ENCODE measurements at regions not wholly inside any gene's neighbourhood (a gene's known extent, or its start where the extent isn't known, plus 50 kb on each side); places are given as distances from the start of the nearest gene placed in this dataset.
"Not testable (repeated sequence)": the region's sequence is repeated elsewhere in the genome, so short reads cannot be mapped to it uniquely, and the experiment has no call there.

- 59 to 63% methylated on average over 2 of the region's 2 CpGs for WGBS, 2 donors
- H3K4me3 ChIP-seq (ENCODE audit: low read depth in 1 of 2, low read length in 2 of 2) = no peak overlapping the region
- H3K9me3 ChIP-seq (ENCODE audit: control insufficient read depth in 2 of 2, insufficient read depth in 1 of 2, low read depth in 1 of 2, low read length in 1 of 2) = no peaks in the 10 kb centered on the region
- peaks cover 0 to 2% of the 10 kb centered on the region in 2 donors for H3K4me1 ChIP-seq (ENCODE audit: control insufficient read depth in 2 of 2, insufficient read depth in 2 of 2, low read length in 1 of 2)
- H3K36me3 ChIP-seq (ENCODE audit: control insufficient read depth in 2 of 2, insufficient read depth in 2 of 2, low read length in 1 of 2) = no peaks in the 10 kb centered on the region
- no peaks in the 10 kb centered on the region for H3K27me3 ChIP-seq (ENCODE audit: control insufficient read depth in 1 of 2, insufficient read depth in 2 of 2, low read length in 2 of 2)
- H3K27ac ChIP-seq (ENCODE audit: low read depth in 2 of 2, low read length in 1 of 2) = no peak overlapping the region
Observed at GRCh38 chr6:168804331-168804730, 363.3 kb downstream of the SMOC2 start.

- Histone ChIP-seq H3K4me3 (ENCODE audit: low read depth in 1 of 2, low read length in 2 of 2) (no peak overlapping the region), H3K36me3 (ENCODE audit: control insufficient read depth in 2 of 2, insufficient read depth in 2 of 2, low read length in 1 of 2) (no peaks in the 10 kb centered on the region), H3K27me3 (ENCODE audit: control insufficient read depth in 1 of 2, insufficient read depth in 2 of 2, low read length in 2 of 2) (no peaks in the 10 kb centered on the region), H3K27ac (ENCODE audit: low read depth in 2 of 2, low read length in 1 of 2) (no peak overlapping the region), H3K9me3 (ENCODE audit: control insufficient read depth in 2 of 2, insufficient read depth in 1 of 2, low read depth in 1 of 2, low read length in 1 of 2) (no peaks in the 10 kb centered on the region), H3K4me1 (ENCODE audit: control insufficient read depth in 2 of 2, insufficient read depth in 2 of 2, low read length in 1 of 2) (peaks cover 0 to 2% of the 10 kb centered on the region in 2 donors)
- 70 to 75% methylated on average over 2 of the region's 2 CpGs for WGBS, 2 donors
Observed at GRCh38 chr6:168803874-168804273, 362.9 kb downstream of the SMOC2 start.

- no peak overlapping the region for H3K4me3 ChIP-seq (ENCODE audit: low read depth in 1 of 2, low read length in 2 of 2)
- WGBS, 2 donors = 46 to 61% methylated on average over 5 of the region's 5 CpGs
- no peaks in the 10 kb centered on the region for H3K9me3 ChIP-seq (ENCODE audit: control insufficient read depth in 2 of 2, insufficient read depth in 1 of 2, low read depth in 1 of 2, low read length in 1 of 2)
- no peaks in the 10 kb centered on the region for H3K4me1 ChIP-seq (ENCODE audit: control insufficient read depth in 2 of 2, insufficient read depth in 2 of 2, low read length in 1 of 2)
- no peaks in the 10 kb centered on the region for H3K36me3 ChIP-seq (ENCODE audit: control insufficient read depth in 2 of 2, insufficient read depth in 2 of 2, low read length in 1 of 2)
- H3K27me3 ChIP-seq (ENCODE audit: control insufficient read depth in 1 of 2, insufficient read depth in 2 of 2, low read length in 2 of 2) = no peaks in the 10 kb centered on the region
- no peak overlapping the region for H3K27ac ChIP-seq (ENCODE audit: low read depth in 2 of 2, low read length in 1 of 2)
Observed at GRCh38 chr6:168799067-168799466, 358.1 kb downstream of the SMOC2 start.

- 81 to 85% methylated on average over 8 of the region's 8 CpGs for WGBS, 2 donors
- H3K4me3 ChIP-seq (ENCODE audit: low read depth in 1 of 2, low read length in 2 of 2) = no peak overlapping the region
- no peaks in the 10 kb centered on the region for H3K36me3 ChIP-seq (ENCODE audit: control insufficient read depth in 2 of 2, insufficient read depth in 2 of 2, low read length in 1 of 2)
- no peak overlapping the region for H3K27ac ChIP-seq (ENCODE audit: low read depth in 2 of 2, low read length in 1 of 2)
- H3K27me3 ChIP-seq (ENCODE audit: control insufficient read depth in 1 of 2, insufficient read depth in 2 of 2, low read length in 2 of 2) = no peaks in the 10 kb centered on the region
- H3K4me1 ChIP-seq (ENCODE audit: control insufficient read depth in 2 of 2, insufficient read depth in 2 of 2, low read length in 1 of 2) = no peaks in the 10 kb centered on the region
- no peaks in the 10 kb centered on the region for H3K9me3 ChIP-seq (ENCODE audit: control insufficient read depth in 2 of 2, insufficient read depth in 1 of 2, low read depth in 1 of 2, low read length in 1 of 2)
Observed at GRCh38 chr6:168796106-168796505, 355.1 kb downstream of the SMOC2 start.

GRCh38 chr6:168795611-168796010, 354.6 kb downstream of the SMOC2 start:
- not testable (repeated sequence) for H3K9me3 ChIP-seq (ENCODE audit: control insufficient read depth in 2 of 2, insufficient read depth in 1 of 2, low read depth in 1 of 2, low read length in 1 of 2); H3K27ac ChIP-seq (ENCODE audit: low read depth in 2 of 2, low read length in 1 of 2); H3K27me3 ChIP-seq (ENCODE audit: control insufficient read depth in 1 of 2, insufficient read depth in 2 of 2, low read length in 2 of 2); H3K36me3 ChIP-seq (ENCODE audit: control insufficient read depth in 2 of 2, insufficient read depth in 2 of 2, low read length in 1 of 2); H3K4me3 ChIP-seq (ENCODE audit: low read depth in 1 of 2, low read length in 2 of 2); H3K4me1 ChIP-seq (ENCODE audit: control insufficient read depth in 2 of 2, insufficient read depth in 2 of 2, low read length in 1 of 2)
- WGBS, 2 donors = 85 to 89% methylated on average over 8 of the region's 12 CpGs

- WGBS, 2 donors = 87% methylated on average over 12 of the region's 12 CpGs
Observed at GRCh38 chr6:168794491-168794890, 353.5 kb downstream of the SMOC2 start.

GRCh38 chr6:168793649-168794048, 352.7 kb downstream of the SMOC2 start:
- no peak overlapping the region for H3K4me3 ChIP-seq (ENCODE audit: low read depth in 1 of 2, low read length in 2 of 2)
- no peaks in the 10 kb centered on the region for H3K36me3 ChIP-seq (ENCODE audit: control insufficient read depth in 2 of 2, insufficient read depth in 2 of 2, low read length in 1 of 2)
- WGBS, 2 donors = 85 to 90% methylated on average over 6 of the region's 6 CpGs
- no peaks in the 10 kb centered on the region for H3K9me3 ChIP-seq (ENCODE audit: control insufficient read depth in 2 of 2, insufficient read depth in 1 of 2, low read depth in 1 of 2, low read length in 1 of 2)
- H3K27me3 ChIP-seq (ENCODE audit: control insufficient read depth in 1 of 2, insufficient read depth in 2 of 2, low read length in 2 of 2) = no peaks in the 10 kb centered on the region
- no peaks in the 10 kb centered on the region for H3K4me1 ChIP-seq (ENCODE audit: control insufficient read depth in 2 of 2, insufficient read depth in 2 of 2, low read length in 1 of 2)
- H3K27ac ChIP-seq (ENCODE audit: low read depth in 2 of 2, low read length in 1 of 2) = no peak overlapping the region

More at GRCh38 chr6:168794491-168794890, 353.5 kb downstream of the SMOC2 start:
- no peaks in the 10 kb centered on the region for H3K4me1 ChIP-seq (ENCODE audit: control insufficient read depth in 2 of 2, insufficient read depth in 2 of 2, low read length in 1 of 2)
- no peaks in the 10 kb centered on the region for H3K36me3 ChIP-seq (ENCODE audit: control insufficient read depth in 2 of 2, insufficient read depth in 2 of 2, low read length in 1 of 2)
- H3K27me3 ChIP-seq (ENCODE audit: control insufficient read depth in 1 of 2, insufficient read depth in 2 of 2, low read length in 2 of 2) = no peaks in the 10 kb centered on the region
- H3K27ac ChIP-seq (ENCODE audit: low read depth in 2 of 2, low read length in 1 of 2) = no peak overlapping the region
- H3K9me3 ChIP-seq (ENCODE audit: control insufficient read depth in 2 of 2, insufficient read depth in 1 of 2, low read depth in 1 of 2, low read length in 1 of 2) = no peaks in the 10 kb centered on the region
- H3K4me3 ChIP-seq (ENCODE audit: low read depth in 1 of 2, low read length in 2 of 2) = no peak overlapping the region

GRCh38 chr6:168791917-168792316, 350.9 kb downstream of the SMOC2 start:
- Histone ChIP-seq H3K27ac (ENCODE audit: low read depth in 2 of 2, low read length in 1 of 2) (no peak overlapping the region), H3K4me3 (ENCODE audit: low read depth in 1 of 2, low read length in 2 of 2) (no peak overlapping the region), H3K27me3 (ENCODE audit: control insufficient read depth in 1 of 2, insufficient read depth in 2 of 2, low read length in 2 of 2) (no peaks in the 10 kb centered on the region), H3K36me3 (ENCODE audit: control insufficient read depth in 2 of 2, insufficient read depth in 2 of 2, low read length in 1 of 2) (no peaks in the 10 kb centered on the region), H3K4me1 (ENCODE audit: control insufficient read depth in 2 of 2, insufficient read depth in 2 of 2, low read length in 1 of 2) (no peaks in the 10 kb centered on the region), H3K9me3 (ENCODE audit: control insufficient read depth in 2 of 2, insufficient read depth in 1 of 2, low read depth in 1 of 2, low read length in 1 of 2) (no peaks in the 10 kb centered on the region)
- 80 to 91% methylated on average over 4 of the region's 4 CpGs for WGBS, 2 donors

GRCh38 chr6:168789699-168790098, 348.7 kb downstream of the SMOC2 start:
- Histone ChIP-seq H3K36me3 (ENCODE audit: control insufficient read depth in 2 of 2, insufficient read depth in 2 of 2, low read length in 1 of 2) (no peaks in the 10 kb centered on the region), H3K4me3 (ENCODE audit: low read depth in 1 of 2, low read length in 2 of 2) (no peak overlapping the region), H3K9me3 (ENCODE audit: control insufficient read depth in 2 of 2, insufficient read depth in 1 of 2, low read depth in 1 of 2, low read length in 1 of 2) (no peaks in the 10 kb centered on the region), H3K4me1 (ENCODE audit: control insufficient read depth in 2 of 2, insufficient read depth in 2 of 2, low read length in 1 of 2) (no peaks in the 10 kb centered on the region), H3K27me3 (ENCODE audit: control insufficient read depth in 1 of 2, insufficient read depth in 2 of 2, low read length in 2 of 2) (no peaks in the 10 kb centered on the region), H3K27ac (ENCODE audit: low read depth in 2 of 2, low read length in 1 of 2) (no peak overlapping the region)
- WGBS, 2 donors = 80 to 84% methylated on average over 10 of the region's 10 CpGs

- Histone ChIP-seq H3K27ac (ENCODE audit: low read depth in 2 of 2, low read length in 1 of 2) (no peak overlapping the region), H3K4me3 (ENCODE audit: low read depth in 1 of 2, low read length in 2 of 2) (no peak overlapping the region), H3K9me3 (ENCODE audit: control insufficient read depth in 2 of 2, insufficient read depth in 1 of 2, low read depth in 1 of 2, low read length in 1 of 2) (no peaks in the 10 kb centered on the region), H3K36me3 (ENCODE audit: control insufficient read depth in 2 of 2, insufficient read depth in 2 of 2, low read length in 1 of 2) (no peaks in the 10 kb centered on the region), H3K27me3 (ENCODE audit: control insufficient read depth in 1 of 2, insufficient read depth in 2 of 2, low read length in 2 of 2) (no peaks in the 10 kb centered on the region), H3K4me1 (ENCODE audit: control insufficient read depth in 2 of 2, insufficient read depth in 2 of 2, low read length in 1 of 2) (peaks cover 0 to 2% of the 10 kb centered on the region in 2 donors)
- WGBS, 2 donors = 46 to 54% methylated on average over 10 of the region's 10 CpGs
Observed at GRCh38 chr6:168785720-168786511, 344.9 kb downstream of the SMOC2 start.

Measured in esophagus (tissue), 2 donors.